ENCODE measurements at regions not wholly inside any gene's neighbourhood (a gene's known extent, or its start where the extent isn't known, plus 50 kb on each side); places are given as distances from the start of the nearest gene placed in this dataset.

DNA sequence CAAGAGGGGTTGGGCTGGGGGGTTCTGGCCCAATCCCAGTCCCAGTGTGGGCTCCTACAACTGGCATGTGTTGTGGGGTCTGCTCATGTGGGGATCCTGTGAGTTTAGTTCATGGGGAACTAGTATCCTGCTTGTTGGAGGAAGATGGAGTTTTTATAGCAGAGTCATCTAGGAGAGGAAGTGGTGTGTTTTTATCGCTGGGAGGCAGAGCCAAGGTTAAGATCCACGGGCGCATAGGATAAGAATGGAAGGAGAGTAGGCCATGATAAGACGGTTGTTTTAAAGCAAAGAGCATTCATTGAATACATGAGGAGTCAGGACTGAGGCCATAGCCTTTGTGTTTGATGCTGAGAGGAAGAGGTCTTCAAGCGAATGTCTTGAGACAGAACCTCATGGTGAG, 211.6 kb upstream of the COBL start:
- TF ChIP-seq, protein P1, sequence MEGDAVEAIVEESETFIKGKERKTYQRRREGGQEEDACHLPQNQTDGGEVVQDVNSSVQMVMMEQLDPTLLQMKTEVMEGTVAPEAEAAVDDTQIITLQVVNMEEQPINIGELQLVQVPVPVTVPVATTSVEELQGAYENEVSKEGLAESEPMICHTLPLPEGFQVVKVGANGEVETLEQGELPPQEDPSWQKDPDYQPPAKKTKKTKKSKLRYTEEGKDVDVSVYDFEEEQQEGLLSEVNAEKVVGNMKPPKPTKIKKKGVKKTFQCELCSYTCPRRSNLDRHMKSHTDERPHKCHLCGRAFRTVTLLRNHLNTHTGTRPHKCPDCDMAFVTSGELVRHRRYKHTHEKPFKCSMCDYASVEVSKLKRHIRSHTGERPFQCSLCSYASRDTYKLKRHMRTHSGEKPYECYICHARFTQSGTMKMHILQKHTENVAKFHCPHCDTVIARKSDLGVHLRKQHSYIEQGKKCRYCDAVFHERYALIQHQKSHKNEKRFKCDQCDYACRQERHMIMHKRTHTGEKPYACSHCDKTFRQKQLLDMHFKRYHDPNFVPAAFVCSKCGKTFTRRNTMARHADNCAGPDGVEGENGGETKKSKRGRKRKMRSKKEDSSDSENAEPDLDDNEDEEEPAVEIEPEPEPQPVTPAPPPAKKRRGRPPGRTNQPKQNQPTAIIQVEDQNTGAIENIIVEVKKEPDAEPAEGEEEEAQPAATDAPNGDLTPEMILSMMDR (IDR thresholded peaks at IDR 0.05; ENCODE audit: low read length), result no peak
- no peak for TF ChIP-seq EZH2 (IDR thresholded peaks at IDR 0.05; ENCODE audit: borderline replicate concordance, low read length)

Data from OCI-LY1 (cell line).